GM12873 (cell line): ENCODE measurements at regions not wholly inside any gene's neighbourhood (a gene's known extent, or its start where the extent isn't known, plus 50 kb on each side); places are given as distances from the start of the nearest gene placed in this dataset.
A peak's percentile ranks its signal among the peaks of the same experiment; 100 is the strongest.

Experiments used
- CTCF ChIP-seq: IDR thresholded peaks from 2 replicates; pipeline ENCODE4 v1.5.1; 2012; ENCODE audit warnings: low read depth, mild to moderate bottlenecking, moderate library complexity, low read length, control low read depth; ENCODE audit not compliant: insufficient read depth; ENCODE audit errors: missing control alignments

- no peak for TF ChIP-seq CTCF
Observed at GRCh38 chr12:45102818-45103217, 51.9 kb upstream of the DBX2 start.

GRCh38 chr12:45105996-45106395 is 55.1 kb upstream of the DBX2 start:
- TF ChIP-seq CTCF, result no peak

- no peak for TF ChIP-seq CTCF
Observed at GRCh38 chr12:45112306-45112705, 61.4 kb upstream of the DBX2 start.

GRCh38 chr12:45121224-45121623 is 70.3 kb upstream of the DBX2 start:
- peak; percentile 42 for TF ChIP-seq CTCF

GRCh38 chr12:45122768-45123380 is 72.0 kb upstream of the DBX2 start:
- peak; percentile 23 for TF ChIP-seq CTCF

- TF ChIP-seq CTCF, result no peak
Observed at GRCh38 chr12:45124485-45125155, 73.7 kb upstream of the DBX2 start.

- TF ChIP-seq CTCF, result no peak
Observed at GRCh38 chr12:45125997-45126396, 75.1 kb upstream of the DBX2 start.
